ENCODE measurements at regions not wholly inside any gene's neighbourhood (a gene's known extent, or its start where the extent isn't known, plus 50 kb on each side); places are given as distances from the start of the nearest gene placed in this dataset.
"Not testable (repeated sequence)": the region's sequence is repeated elsewhere in the genome, so short reads cannot be mapped to it uniquely, and the experiment has no call there.

GRCh38 chr22:47407461-47408025 is 645.1 kb downstream of the TBC1D22A start:
- DNase-seq (ENCODE audit: low read depth, low spot score): no peak
- H3K4me3 ChIP-seq (ENCODE audit: low read length): no peak overlapping the region

- H3K4me3 ChIP-seq (ENCODE audit: low read length): no peak overlapping the region
- DNase-seq (ENCODE audit: low read depth, low spot score): no peak
These were observed 644.4 kb downstream of the TBC1D22A start for GRCh38 chr22:47406896-47407295.

DNA sequence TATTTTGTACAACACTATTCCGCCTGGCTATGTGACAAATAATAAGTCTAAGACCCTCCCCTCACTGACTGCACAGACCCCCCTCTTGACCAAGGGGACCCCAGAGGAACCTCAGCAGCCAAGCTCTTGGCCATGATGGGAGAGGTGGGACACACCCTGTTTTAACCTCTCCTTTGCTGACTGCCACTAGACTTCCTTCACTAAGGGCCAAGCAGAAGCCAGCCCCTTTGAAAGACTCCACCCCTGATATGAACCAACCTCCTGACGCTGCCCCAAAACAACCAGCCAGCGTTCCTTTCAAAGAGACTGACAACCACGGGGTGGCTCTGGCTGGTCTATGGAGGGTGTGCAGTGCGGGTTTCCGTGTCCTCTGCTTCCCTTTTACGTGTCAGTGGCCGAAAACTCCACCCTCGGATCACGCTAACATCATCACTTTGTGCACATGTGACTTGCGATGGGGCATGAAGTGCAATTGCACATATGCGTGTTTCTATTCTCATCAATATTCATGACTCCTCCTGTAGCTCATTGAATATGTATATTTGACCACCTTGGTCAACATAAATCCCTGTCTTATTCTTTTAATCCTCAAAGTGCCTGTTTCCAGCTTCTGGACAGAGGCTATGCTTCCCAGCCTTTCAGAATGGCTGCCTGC is 643.9 kb downstream of the TBC1D22A start:
- DNase-seq (ENCODE audit: low read depth, low spot score): no peak
- no peak overlapping the region for H3K4me3 ChIP-seq (ENCODE audit: low read length)

- not testable (repeated sequence) for H3K4me3 ChIP-seq (ENCODE audit: low read length); DNase-seq (ENCODE audit: low read depth, low spot score)
These were observed 642.8 kb downstream of the TBC1D22A start for GRCh38 chr22:47405222-47405621.

- no peak for DNase-seq (ENCODE audit: low read depth, low spot score)
- no peak overlapping the region for H3K4me3 ChIP-seq (ENCODE audit: low read length)
These were observed 640.6 kb downstream of the TBC1D22A start for GRCh38 chr22:47402876-47403525.

- DNase-seq (ENCODE audit: low read depth, low spot score): no peak
- H3K4me3 ChIP-seq (ENCODE audit: low read length): no peak overlapping the region
These were observed 639.7 kb downstream of the TBC1D22A start for GRCh38 chr22:47401976-47402770.

GRCh38 chr22:47401592-47401898 is 639.1 kb downstream of the TBC1D22A start:
- H3K4me3 ChIP-seq (ENCODE audit: low read length): no peak overlapping the region
- DNase-seq (ENCODE audit: low read depth, low spot score): no peak

DNA sequence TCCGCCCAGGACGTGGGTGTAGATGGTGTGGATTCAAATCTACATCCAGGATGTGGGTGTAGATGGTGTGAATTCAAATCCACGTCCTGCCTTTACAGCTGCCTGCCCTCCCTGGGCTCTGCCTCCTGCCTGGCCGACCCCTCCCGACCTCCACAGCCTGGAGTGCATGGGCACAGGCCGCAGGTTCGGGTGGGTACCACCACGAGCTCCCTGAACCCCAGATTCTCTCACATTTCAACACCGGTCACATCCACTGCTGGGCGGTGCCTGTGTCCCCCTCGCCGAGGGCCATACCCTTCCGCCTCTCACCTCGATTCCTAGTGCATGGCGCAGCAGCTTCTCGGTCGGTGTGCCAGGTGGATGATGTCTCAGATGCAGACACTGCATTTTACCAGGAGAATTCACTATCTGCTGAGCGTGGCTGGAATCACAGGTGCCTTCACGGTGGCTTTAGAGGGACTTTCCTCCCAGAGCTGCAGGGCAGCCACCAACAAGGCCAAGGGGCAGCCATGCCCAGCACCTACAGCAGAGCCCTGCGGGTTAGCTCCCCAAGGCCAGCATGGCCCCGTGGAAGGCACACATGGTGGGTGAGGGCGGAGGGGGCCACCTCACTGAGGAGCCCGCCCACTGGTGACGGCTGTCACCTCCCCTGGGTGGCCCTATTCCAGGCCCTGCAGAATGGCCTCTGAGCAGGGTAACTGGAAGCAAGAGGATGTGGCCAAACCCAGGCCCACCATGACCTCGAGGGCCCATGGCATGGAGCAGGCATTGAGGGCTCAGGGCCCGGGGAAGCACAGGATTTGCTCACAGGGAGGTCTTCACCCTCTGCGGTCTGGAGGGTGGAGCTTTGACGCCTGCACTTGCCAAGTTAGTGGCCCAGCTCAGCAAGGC is 638.5 kb downstream of the TBC1D22A start:
- no peak for DNase-seq (ENCODE audit: low read depth, low spot score)
- no peak overlapping the region for H3K4me3 ChIP-seq (ENCODE audit: low read length)

DNA sequence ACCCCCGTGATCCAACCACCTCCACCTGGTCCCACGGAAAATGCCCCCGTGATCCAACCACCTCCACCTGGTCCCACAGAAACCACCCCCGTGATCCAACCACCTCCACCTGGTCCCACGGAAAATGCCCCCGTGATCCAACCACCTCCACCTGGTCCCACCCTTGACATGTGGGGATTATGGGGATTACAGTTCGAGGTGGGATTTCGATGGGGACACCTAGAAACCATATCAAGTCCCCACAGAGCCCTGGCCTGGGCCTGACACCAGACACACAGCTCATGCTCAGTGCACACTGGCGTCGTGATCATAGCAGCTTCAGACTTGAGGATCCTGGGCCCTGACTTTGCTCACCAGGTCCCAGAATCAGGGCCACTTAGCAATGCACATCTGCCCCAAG is 637.7 kb downstream of the TBC1D22A start:
- H3K4me3 ChIP-seq (ENCODE audit: low read length); DNase-seq (ENCODE audit: low read depth, low spot score): not testable (repeated sequence)

DNA sequence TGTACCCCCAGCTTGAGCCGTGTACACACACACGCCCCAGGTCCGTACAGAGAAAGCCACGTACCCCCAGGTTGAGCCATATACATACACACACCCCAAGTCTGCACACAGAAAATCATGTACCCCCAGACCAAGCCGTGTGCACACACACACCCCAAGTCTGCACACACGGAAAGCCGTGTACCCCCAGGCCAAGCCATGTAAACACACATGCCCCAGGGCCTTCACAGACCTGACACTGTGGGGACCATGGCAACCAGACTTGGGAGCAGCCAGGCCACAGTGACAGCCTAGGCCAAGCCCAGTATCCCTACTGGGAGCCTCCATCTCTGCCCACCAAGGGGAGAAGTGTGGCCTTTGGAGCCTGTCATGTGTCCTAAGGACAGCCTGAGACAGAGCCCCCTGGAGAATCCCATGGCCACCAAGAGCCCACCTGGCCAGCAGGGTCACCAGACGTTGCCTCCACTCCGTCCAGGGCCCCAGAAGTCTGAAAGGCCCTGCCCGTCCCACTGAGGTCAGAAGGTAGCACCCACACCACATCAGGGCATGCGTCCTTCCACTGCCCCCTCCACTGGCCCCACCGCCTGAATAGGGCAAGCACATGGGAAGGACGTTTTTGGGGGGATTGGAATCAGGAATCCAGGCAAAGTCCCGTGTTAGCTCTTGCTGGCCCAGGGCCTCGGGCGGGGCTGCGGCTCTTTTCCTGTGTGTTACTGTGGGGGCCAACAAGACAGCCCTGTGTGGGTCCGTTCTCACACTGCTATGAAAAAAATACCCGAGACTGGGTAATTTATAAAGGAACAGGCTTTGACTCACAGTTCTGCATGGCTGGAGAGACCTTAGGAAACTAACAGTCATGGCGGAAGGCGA is 636.7 kb downstream of the TBC1D22A start:
- no peak for DNase-seq (ENCODE audit: low read depth, low spot score)
- no peak overlapping the region for H3K4me3 ChIP-seq (ENCODE audit: low read length)

DNA sequence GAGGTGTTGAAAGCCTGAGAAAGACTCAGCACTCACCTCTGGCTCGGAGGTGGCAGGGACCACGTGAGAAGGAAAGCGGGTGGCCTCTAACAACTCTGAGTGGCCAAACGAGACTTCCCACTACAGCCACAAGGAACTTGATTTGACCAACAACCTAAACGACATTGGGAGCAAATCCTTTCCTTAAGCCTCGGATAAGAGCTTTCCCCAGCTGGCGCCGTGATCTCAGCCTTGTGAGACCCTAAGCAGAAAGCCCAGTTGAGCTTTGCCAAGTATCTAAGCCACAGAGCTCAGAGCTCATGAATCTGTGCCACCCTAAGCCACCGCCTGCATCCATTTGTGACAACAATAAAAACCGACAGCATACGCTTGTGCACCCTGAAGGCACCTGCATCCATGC is 636.0 kb downstream of the TBC1D22A start:
- no peak for DNase-seq (ENCODE audit: low read depth, low spot score)
- H3K4me3 ChIP-seq (ENCODE audit: low read length): no peak overlapping the region

DNA sequence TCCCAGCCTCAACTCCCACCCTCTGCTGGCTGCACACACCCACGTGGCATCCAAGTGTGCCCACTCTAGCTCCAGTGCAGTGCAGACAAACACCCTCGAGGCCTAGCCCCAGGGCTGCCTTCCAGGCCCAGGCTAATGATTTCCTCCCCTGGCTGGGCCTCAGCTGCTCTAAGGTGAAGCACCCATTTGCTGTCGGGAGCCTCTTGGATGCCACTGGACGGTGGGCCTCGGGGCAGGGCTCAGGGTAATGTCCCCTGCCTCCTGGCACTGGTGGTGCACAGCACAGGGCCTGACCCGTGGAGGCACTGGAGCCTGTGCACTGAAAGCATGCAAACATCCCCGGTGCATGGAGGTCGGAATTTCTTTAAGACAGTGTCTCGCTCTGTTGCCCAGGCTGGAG is 635.2 kb downstream of the TBC1D22A start:
- no peak overlapping the region for H3K4me3 ChIP-seq (ENCODE audit: low read length)
- DNase-seq (ENCODE audit: low read depth, low spot score): no peak

DNA sequence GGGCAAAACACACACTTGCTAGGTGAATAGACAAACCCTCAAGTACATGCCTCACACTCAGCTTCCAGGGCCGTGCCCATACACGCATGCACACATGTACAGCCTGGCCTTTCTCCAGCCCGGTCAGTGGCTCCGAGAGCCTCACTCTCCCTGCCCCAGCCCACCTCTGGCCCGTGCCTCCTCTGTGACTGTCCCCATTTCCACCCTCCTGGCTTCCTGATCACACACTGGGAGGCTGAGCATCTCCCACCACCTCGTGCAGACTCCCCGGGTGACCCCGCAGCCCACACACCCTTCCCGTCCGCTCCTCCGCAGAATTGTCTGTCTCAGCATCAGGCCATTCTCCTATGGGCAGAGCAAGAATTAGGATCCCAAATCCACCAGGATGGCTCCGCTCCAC is 634.1 kb downstream of the TBC1D22A start:
- H3K4me3 ChIP-seq (ENCODE audit: low read length): no peak overlapping the region
- no peak for DNase-seq (ENCODE audit: low read depth, low spot score)

DNA sequence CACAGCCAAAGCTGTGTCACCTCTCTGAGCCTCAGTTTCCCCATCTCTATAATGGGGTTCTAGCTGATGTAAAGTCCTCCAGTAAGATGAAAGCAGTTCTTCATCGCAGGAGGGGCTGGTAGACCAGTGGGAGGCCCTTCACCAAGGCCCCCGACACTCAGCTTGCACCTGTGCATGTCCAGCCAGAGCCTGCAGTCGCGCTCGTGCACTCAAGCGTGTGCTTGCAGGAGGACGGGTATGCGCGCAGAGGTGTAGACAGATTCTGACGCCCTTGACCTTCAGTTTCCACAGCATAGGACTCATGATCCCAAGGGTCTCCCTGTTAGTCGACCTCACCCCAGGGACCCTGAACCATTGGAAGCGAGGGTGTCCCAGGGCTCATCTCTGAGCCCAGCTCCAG is 633.7 kb downstream of the TBC1D22A start:
- H3K4me3 ChIP-seq (ENCODE audit: low read length): no peak overlapping the region
- DNase-seq (ENCODE audit: low read depth, low spot score): no peak

GRCh38 chr22:47395481-47395880 is 633.0 kb downstream of the TBC1D22A start:
- no peak overlapping the region for H3K4me3 ChIP-seq (ENCODE audit: low read length)
- no peak for DNase-seq (ENCODE audit: low read depth, low spot score)

DNA sequence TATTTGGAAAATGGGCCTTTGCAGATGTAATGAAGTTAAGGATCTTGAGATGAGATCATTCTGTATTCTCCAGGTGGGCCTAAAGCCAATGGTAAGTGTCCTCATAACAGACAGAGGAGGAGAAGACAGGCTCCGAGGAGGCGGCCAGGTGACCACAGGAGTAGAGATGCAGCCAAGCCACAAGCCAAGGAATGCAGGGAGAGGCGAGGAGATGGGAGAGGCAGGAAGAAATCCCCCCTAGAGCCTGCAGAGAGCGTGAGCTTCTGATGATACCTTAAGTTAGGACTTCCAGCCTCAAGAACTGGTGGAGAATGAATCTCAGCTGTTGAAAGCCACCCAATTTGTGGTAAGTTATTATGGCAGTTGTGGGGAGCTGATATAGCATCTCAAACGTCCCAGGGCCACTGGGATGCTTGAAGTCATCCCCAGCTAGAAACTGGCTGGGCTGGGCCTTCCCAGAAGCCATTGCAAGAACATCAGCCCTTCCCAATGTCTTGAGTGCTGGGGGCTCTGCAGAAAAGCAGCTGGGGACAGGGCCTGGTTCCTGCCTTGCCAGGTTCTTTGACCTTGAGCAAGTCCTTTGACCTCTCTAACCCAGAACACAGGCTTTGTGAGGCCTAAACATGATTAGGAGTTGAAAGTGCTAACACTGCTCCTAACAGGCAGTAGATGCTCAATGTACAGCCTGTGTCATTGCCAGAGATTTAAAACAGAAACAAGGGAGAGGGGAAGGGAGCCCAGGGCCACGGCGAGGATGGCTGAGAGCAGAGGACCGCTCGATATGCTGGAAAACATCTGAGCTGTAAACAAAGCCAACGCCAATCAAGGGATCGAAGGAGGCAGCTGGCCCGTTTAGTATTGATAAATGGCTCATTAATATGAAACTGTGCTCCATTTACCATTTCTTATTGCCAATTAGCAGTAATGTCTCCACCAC is 632.3 kb downstream of the TBC1D22A start:
- no peak for DNase-seq (ENCODE audit: low read depth, low spot score)
- H3K4me3 ChIP-seq (ENCODE audit: low read length): no peak overlapping the region

DNA sequence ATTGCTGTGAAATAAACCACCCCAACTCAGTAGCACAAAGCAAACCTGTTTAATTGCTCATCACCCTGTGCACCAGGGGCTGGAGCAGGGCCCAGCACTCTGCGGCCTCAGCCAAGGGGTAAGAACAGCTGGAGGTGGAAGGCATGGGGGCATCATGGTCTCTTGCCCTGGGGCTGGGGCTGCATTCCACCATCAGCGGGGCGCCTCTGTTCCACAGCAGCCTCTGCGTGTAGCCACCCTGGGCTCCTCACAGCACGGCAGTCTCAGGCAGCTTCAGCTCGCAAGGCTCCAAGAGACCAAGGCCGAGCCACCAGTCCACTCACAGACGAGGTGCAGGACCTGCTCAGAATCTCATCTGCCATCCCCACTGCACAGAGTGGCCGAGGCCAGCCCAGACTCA is 630.7 kb downstream of the TBC1D22A start:
- no peak for DNase-seq (ENCODE audit: low read depth, low spot score)
- no peak overlapping the region for H3K4me3 ChIP-seq (ENCODE audit: low read length)

Measured in Jurkat, Clone E6-1 (cell line).